NCI-H446 treated with DMSO at 0.1 percent for 48 hours (cell line): ENCODE measurements at regions not wholly inside any gene's neighbourhood (a gene's known extent, or its start where the extent isn't known, plus 50 kb on each side); places are given as distances from the start of the nearest gene placed in this dataset.

Experiments
- DNase-seq: peaks from one replicate; lab custom pipeline; 2025; lab: John Stamatoyannopoulos, UW

DNA sequence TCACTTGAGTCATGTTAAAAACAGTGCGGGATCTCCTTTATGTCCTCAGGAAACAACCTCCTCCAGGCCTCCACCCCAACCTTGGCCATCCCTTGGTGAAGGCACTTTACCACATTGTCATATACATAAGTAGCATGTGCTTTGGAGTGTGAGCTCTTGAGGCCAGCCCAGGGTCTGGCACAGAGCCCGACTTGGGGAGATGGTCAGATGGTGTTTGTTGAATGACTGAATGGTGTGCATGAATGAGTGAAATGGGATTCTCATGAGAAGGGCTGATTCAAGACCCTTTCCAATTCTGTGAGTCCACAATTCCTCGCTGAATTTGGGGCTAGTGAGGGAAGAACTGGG lies 52.9 kb upstream of the DLK1 start:
- no peak for DNase-seq

DNA sequence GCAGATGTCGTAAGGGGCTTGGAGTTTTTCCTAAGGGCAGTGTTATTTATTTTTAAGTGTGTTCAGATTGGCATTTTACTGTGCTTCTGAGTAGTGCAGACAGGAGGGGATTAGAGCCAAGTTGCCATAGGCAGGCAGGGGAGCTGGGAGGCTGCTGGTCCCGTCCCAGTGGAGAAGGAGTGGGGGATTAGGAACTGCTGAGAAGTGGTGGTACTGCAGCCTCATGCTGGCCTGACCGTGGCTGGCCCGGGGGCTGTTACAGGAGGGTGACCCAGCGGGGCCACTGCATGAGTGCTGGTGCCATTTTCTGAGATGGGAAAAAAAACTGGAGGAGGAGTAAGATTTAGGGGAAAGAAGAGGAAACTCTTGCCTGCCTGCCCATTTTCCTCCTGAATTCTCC lies 52.3 kb upstream of the DLK1 start:
- no peak for DNase-seq

DNA sequence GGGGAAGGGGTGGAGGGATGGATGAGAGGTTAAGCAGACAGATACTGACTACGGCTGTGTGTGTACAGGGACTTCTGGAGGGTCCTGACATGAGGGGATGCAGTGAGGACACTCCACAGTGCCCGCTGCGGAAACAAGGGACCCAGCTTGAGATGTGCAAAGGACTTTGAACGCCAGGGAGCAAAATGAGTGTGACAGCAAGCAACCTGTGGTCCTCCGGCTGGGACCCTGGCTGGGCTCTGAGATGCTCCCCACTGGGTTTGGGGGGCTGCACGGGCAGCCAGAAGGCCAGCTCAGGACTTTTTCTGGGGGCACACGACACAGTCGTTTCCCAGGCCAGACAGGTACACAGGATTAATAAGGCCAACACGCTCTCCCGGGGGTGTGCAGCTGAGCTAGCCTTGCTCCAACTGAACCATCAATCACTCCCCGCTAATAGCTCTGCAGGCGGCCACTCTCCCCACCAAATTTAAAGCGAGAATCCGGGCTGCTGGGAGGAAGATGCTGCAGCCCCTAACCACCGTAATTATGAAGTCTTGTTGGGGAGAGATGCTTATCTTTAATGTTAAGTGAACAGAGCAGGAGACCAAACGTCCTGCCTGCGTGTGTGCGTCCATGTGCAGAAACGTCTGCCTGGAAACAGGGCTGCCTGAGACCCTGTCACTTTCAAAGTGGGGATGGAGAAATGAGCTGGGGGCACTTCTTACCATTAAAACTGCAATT lies 51.6 kb upstream of the DLK1 start:
- DNase-seq: no peak

DNA sequence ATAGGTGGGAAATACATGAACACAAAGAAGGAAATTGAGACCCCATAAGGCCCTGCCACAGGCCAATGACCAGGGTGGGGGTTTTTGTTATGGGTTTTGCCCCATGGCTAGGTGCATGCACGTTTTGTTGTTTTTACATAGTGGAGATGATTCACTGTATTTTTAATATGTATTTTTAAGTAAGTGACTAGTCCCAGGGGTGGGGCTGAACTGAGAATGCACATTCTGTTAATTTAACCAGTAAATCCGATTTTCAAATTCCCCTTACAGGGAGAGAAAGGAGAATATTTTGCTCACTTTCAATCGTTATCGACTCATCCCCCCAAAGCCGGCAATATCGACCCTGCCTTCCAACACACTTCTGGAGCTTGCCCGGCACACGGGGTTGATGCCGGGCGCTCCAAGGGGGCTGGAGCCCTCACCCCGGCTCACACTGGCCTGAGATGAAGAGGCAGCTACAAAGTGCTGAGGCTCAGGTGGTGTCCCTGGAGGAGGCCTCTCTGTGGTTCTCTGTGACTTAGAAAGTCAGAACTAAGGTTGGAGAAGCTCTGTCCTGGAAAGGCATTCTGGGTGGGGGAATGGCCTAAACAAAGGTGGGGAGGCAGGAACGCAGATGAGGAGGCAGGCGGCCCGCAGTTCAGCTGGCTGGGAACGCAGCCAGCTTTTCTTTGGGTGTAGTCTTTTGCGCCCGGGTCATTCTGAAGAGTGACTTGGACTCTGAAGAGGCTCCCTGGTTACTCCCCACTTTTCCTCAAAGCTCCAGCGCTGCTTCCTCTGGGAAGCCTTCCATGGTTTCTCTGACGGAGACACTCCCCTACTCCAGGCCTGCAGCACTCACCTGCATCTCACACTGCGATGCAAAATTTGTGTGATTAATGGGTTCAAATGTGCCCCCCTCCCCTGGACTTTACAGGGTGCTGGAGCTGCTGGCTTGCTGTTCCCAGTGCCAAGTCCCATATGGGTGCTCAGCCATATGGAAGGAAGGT lies 50.7 kb upstream of the DLK1 start:
- DNase-seq: no peak
